SU-DHL-6 (cell line): ENCODE measurements at regions not wholly inside any gene's neighbourhood (a gene's known extent, or its start where the extent isn't known, plus 50 kb on each side); places are given as distances from the start of the nearest gene placed in this dataset.

Experiments used
- H2AFZ ChIP-seq: fragments of 200-600 bp; sonication (generic); 2 replicates; pipeline ENCODE4 v1.6.1; 2014; ENCODE audit warnings: low read depth, mild to moderate bottlenecking, moderate library complexity, mixed read lengths, antibody characterized with exemption, low read length; ENCODE audit not compliant: severe bottlenecking
- H3F3A ChIP-seq: fragments of 200-600 bp; shearing (Covaris generic); 2 replicates; pipeline ENCODE4 v1.6.0; 2016; ENCODE audit warnings: antibody characterized with exemption, mild to moderate bottlenecking; ENCODE audit not compliant: insufficient read depth
- H3K27ac ChIP-seq: fragments of 200-600 bp; sonication (generic); 2 replicates; pipeline ENCODE4 v1.5.1; 2016; ENCODE audit warnings: low read depth, mild to moderate bottlenecking, low read length, moderate library complexity, mixed read lengths
- H3K27me3 ChIP-seq: fragments of 200-600 bp; sonication (generic), shearing (Covaris generic); 2 replicates; pipeline ENCODE4 v1.6.0; 2014; ENCODE audit warnings: mild to moderate bottlenecking, low read length
- H3K36me3 ChIP-seq: fragments of 200-600 bp; sonication (generic); 2 replicates; pipeline ENCODE4 v1.6.1; 2014; ENCODE audit warnings: mild to moderate bottlenecking, low read length, mixed read lengths
- H3K4me2 ChIP-seq: fragments of 300-600, 200-600 bp; shearing (Covaris generic), sonication (generic); 2 replicates; pipeline ENCODE4 v1.6.0; 2014; ENCODE audit warnings: low read length, low read depth, mild to moderate bottlenecking; ENCODE audit not compliant: poor library complexity, severe bottlenecking
- H3K4me3 ChIP-seq: fragments of 200-600 bp; sonication (generic); 2 replicates; pipeline ENCODE4 v1.5.1; 2014; ENCODE audit warnings: antibody characterized with exemption, low read length, mild to moderate bottlenecking, mixed read lengths; ENCODE audit not compliant: insufficient read depth, poor library complexity, severe bottlenecking
- H3K79me2 ChIP-seq: fragments of 200-600 bp; sonication (generic); 2 replicates; pipeline ENCODE4 v1.6.1; 2014; ENCODE audit warnings: mild to moderate bottlenecking, low read length, moderate library complexity; ENCODE audit not compliant: insufficient read depth
- H3K9ac ChIP-seq: fragments of 200-600 bp; sonication (generic); 2 replicates; pipeline ENCODE4 v1.7.0; 2014; ENCODE audit warnings: mild to moderate bottlenecking, low read length
- H3K9me2 ChIP-seq: fragments of 200-600 bp; sonication (generic); replicated peaks from 2 replicates; pipeline ENCODE4 v1.6.1; 2014; ENCODE audit warnings: low read length; ENCODE audit not compliant: insufficient read depth
- H3K9me3 ChIP-seq: fragments of 200-600 bp; sonication (generic); 2 replicates; pipeline ENCODE4 v1.6.1; 2014; ENCODE audit warnings: low read length, mixed read lengths; ENCODE audit not compliant: insufficient read depth
- H4K20me1 ChIP-seq: fragments of 200-600 bp; sonication (generic); 2 replicates; pipeline ENCODE4 v1.6.1; 2014; ENCODE audit warnings: low read depth, mild to moderate bottlenecking, antibody characterized with exemption, low read length, moderate library complexity, mixed read lengths
- CTCF ChIP-seq: fragments of 200-600 bp; sonication (generic); IDR thresholded peaks from one replicate; pipeline ENCODE4 v1.5.1; 2017; ENCODE audit warnings: antibody characterized with exemption, mild to moderate bottlenecking, low read length, moderate library complexity; ENCODE audit not compliant: insufficient read depth, poor library complexity, severe bottlenecking
- EZH2phosphoT487 ChIP-seq: fragments of 200-600 bp; sonication (generic), shearing (Covaris generic); conservative IDR thresholded peaks from 2 replicates; pipeline ENCODE4 v1.6.1; 2018; ENCODE audit warnings: mild to moderate bottlenecking, antibody characterized with exemption, low read length, moderate library complexity, mixed read lengths

- Histone ChIP-seq H3K4me3 (no peak overlapping the region), H4K20me1 (no peaks in the 10 kb centered on the region), H3K9me2 (no peaks in the 10 kb centered on the region), H3F3A (no peaks in the 10 kb centered on the region), H2AFZ (no peak overlapping the region), H3K27ac (no peak overlapping the region), H3K9me3 (no peaks in the 10 kb centered on the region), H3K79me2 (no peaks in the 10 kb centered on the region), H3K4me2 (no peak overlapping the region), H3K36me3 (no peaks in the 10 kb centered on the region), H3K9ac (no peak overlapping the region), H3K27me3 (no peaks in the 10 kb centered on the region)
- TF ChIP-seq CTCF (no peak), EZH2phosphoT487 (no peak)
Observed at GRCh38 chr3:106185949-106186348, 317.1 kb upstream of the CBLB start.

- H3K36me3 ChIP-seq, result no peaks in the 10 kb centered on the region
- H3K27me3 ChIP-seq, result no peaks in the 10 kb centered on the region
- no peak overlapping the region for H3K4me3 ChIP-seq
- H3K4me2 ChIP-seq, result no peak overlapping the region
- TF ChIP-seq EZH2phosphoT487 (no peak), CTCF (no peak)
- H3K27ac ChIP-seq, result no peak overlapping the region
- no peaks in the 10 kb centered on the region for H3K79me2 ChIP-seq
- no peaks in the 10 kb centered on the region for H3K9me3 ChIP-seq
- H3F3A ChIP-seq, result no peaks in the 10 kb centered on the region
- H3K9ac ChIP-seq, result no peak overlapping the region
- H3K9me2 ChIP-seq, result no peaks in the 10 kb centered on the region
- H2AFZ ChIP-seq, result no peak overlapping the region
- H4K20me1 ChIP-seq, result no peaks in the 10 kb centered on the region
Observed at GRCh38 chr3:106190296-106190695, 321.5 kb upstream of the CBLB start.

GRCh38 chr3:106191211-106191610, 322.4 kb upstream of the CBLB start:
- Histone ChIP-seq H3K9ac (no peak overlapping the region), H3K4me3 (no peak overlapping the region)

More at GRCh38 chr3:106191211-106191610, 322.4 kb upstream of the CBLB start:
- Histone ChIP-seq H3K27me3 (no peaks in the 10 kb centered on the region), H3K36me3 (no peaks in the 10 kb centered on the region), H3K4me2 (no peak overlapping the region), H3F3A (no peaks in the 10 kb centered on the region), H3K27ac (no peak overlapping the region), H3K9me3 (no peaks in the 10 kb centered on the region), H3K79me2 (no peaks in the 10 kb centered on the region), H3K9me2 (no peaks in the 10 kb centered on the region), H2AFZ (no peak overlapping the region), H4K20me1 (no peaks in the 10 kb centered on the region)
- no peak for TF ChIP-seq EZH2phosphoT487
- TF ChIP-seq CTCF, result no peak
